ENCODE measurements at regions not wholly inside any gene's neighbourhood (a gene's known extent, or its start where the extent isn't known, plus 50 kb on each side); places are given as distances from the start of the nearest gene placed in this dataset.

DNA sequence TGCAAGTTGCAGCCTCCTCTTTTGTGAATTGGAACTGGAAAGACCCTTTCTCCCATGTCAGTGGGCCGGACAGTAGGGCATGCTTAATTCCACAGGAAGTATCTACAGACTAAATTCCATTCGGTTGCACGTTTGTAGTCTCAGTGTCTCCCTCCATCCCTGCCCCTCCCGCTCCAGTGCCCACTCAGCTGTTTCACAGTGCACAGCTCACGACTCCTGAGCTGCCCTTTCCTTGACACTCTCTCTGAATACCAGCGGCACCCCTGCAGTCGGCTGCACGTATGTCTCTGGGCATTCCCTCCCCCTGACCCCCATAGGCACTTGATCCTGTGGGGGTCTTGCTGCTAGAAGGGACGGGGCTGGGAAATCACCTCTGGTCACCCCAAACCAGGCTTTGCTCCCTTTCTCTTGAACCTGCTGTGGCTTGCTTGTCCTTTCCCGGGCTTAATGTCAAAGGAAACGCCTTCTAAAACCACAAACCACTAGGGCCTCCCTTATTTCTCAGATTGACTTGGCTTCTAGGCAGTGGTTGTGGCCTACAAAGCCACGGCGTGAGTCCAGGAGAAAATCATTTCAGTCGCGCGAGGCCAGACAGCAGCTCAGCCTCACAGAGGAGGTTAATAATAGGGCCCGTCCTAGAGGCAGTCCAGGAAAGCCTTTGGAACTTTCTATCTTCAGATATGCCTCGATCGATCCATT, 365.3 kb upstream of the PROX1 start:
- DNase-seq (ENCODE audit: low read depth, low spot score), result no peak
- H3K27ac ChIP-seq (ENCODE audit: low read length), result no peak overlapping the region
- no TSS peak for BruUV-seq (replicated peaks)
- no peaks in the 10 kb centered on the region for H3K36me3 ChIP-seq (ENCODE audit: control insufficient read depth, insufficient read depth, low read length)
- POLR2A ChIA-PET, result no interaction called here
- TF ChIP-seq, protein P1, sequence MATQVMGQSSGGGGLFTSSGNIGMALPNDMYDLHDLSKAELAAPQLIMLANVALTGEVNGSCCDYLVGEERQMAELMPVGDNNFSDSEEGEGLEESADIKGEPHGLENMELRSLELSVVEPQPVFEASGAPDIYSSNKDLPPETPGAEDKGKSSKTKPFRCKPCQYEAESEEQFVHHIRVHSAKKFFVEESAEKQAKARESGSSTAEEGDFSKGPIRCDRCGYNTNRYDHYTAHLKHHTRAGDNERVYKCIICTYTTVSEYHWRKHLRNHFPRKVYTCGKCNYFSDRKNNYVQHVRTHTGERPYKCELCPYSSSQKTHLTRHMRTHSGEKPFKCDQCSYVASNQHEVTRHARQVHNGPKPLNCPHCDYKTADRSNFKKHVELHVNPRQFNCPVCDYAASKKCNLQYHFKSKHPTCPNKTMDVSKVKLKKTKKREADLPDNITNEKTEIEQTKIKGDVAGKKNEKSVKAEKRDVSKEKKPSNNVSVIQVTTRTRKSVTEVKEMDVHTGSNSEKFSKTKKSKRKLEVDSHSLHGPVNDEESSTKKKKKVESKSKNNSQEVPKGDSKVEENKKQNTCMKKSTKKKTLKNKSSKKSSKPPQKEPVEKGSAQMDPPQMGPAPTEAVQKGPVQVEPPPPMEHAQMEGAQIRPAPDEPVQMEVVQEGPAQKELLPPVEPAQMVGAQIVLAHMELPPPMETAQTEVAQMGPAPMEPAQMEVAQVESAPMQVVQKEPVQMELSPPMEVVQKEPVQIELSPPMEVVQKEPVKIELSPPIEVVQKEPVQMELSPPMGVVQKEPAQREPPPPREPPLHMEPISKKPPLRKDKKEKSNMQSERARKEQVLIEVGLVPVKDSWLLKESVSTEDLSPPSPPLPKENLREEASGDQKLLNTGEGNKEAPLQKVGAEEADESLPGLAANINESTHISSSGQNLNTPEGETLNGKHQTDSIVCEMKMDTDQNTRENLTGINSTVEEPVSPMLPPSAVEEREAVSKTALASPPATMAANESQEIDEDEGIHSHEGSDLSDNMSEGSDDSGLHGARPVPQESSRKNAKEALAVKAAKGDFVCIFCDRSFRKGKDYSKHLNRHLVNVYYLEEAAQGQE (IDR thresholded peaks at IDR 0.05; ENCODE audit: insufficient read depth in 1 of 2, low read depth in 2 of 2, low read length in 1 of 2), result no peak
- TF ChIP-seq POLR2AphosphoS5 (IDR thresholded peaks at IDR 0.05; ENCODE audit: low read depth, low read length) (no peak), TCF7L2 (IDR thresholded peaks at IDR 0.05; ENCODE audit: low read depth, low read length) (no peak), SIN3A (IDR thresholded peaks at IDR 0.05; ENCODE audit: borderline replicate concordance, insufficient read depth, low read depth, low read length) (no peak)
- no peak for ATAC-seq
- no peak overlapping the region for H3K4me3 ChIP-seq (ENCODE audit: low read depth in 2 of 2, low read length in 2 of 2)
- in situ Hi-C loops (cut with HindIII; ENCODE audit: low pct_unique_long_range_greater_than_20kb, low sequenced_read_pairs) (no loop called here), intact Hi-C loops (cut with micrococcal nuclease; ENCODE audit: unreplicated experiment) (no loop called here)
- no peaks in the 10 kb centered on the region for H3K27me3 ChIP-seq (ENCODE audit: control insufficient read depth, insufficient read depth, low read length)
- no peaks in the 10 kb centered on the region for H3K4me1 ChIP-seq (ENCODE audit: control insufficient read depth, insufficient read depth, low read length)
- no peaks in the 10 kb centered on the region for H3K9me3 ChIP-seq (ENCODE audit: control insufficient read depth, insufficient read depth, low read depth, low read length)
- CTCF ChIA-PET, result no interaction called here

DNA sequence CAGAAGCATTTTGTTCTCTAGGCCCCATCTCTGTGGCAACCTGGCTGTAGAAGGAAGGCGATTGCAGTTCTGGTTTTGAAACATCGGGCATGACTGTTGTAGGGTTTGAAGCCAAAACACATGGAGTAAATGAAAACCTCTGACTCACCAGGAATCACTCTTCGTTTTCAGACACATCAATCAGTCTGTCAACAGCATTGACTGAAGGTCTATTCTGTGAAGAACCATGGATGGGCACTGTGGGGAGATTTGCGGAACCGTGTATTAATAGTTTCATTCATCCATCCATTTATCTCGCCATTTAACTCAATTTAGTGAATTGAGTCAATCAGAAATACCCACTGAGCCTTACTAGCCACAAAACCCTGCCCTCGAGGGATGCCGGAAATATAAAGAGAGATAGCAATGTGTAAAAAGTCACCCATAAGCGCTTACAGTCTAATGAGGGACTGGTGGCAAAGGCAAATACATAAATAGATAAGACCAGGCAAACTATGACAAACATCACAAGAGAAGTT, 364.6 kb upstream of the PROX1 start:
- no peak overlapping the region for H3K4me3 ChIP-seq (ENCODE audit: low read depth in 2 of 2, low read length in 2 of 2)
- in situ Hi-C loops (cut with HindIII; ENCODE audit: low pct_unique_long_range_greater_than_20kb, low sequenced_read_pairs), result no loop called here
- no peaks in the 10 kb centered on the region for H3K27me3 ChIP-seq (ENCODE audit: control insufficient read depth, insufficient read depth, low read length)
- no peaks in the 10 kb centered on the region for H3K4me1 ChIP-seq (ENCODE audit: control insufficient read depth, insufficient read depth, low read length)
- no TSS peak for BruUV-seq (replicated peaks)
- H3K27ac ChIP-seq (ENCODE audit: low read length), result no peak overlapping the region
- no peak for ATAC-seq
- no peaks in the 10 kb centered on the region for H3K9me3 ChIP-seq (ENCODE audit: control insufficient read depth, insufficient read depth, low read depth, low read length)
- ChIA-PET POLR2A (no interaction called here), CTCF (no interaction called here)
- no peak for DNase-seq (ENCODE audit: low read depth, low spot score)
- TF ChIP-seq POLR2AphosphoS5 (IDR thresholded peaks at IDR 0.05; ENCODE audit: low read depth, low read length) (no peak), TCF7L2 (IDR thresholded peaks at IDR 0.05; ENCODE audit: low read depth, low read length) (no peak), SIN3A (IDR thresholded peaks at IDR 0.05; ENCODE audit: borderline replicate concordance, insufficient read depth, low read depth, low read length) (no peak)
- TF ChIP-seq, protein P2, sequence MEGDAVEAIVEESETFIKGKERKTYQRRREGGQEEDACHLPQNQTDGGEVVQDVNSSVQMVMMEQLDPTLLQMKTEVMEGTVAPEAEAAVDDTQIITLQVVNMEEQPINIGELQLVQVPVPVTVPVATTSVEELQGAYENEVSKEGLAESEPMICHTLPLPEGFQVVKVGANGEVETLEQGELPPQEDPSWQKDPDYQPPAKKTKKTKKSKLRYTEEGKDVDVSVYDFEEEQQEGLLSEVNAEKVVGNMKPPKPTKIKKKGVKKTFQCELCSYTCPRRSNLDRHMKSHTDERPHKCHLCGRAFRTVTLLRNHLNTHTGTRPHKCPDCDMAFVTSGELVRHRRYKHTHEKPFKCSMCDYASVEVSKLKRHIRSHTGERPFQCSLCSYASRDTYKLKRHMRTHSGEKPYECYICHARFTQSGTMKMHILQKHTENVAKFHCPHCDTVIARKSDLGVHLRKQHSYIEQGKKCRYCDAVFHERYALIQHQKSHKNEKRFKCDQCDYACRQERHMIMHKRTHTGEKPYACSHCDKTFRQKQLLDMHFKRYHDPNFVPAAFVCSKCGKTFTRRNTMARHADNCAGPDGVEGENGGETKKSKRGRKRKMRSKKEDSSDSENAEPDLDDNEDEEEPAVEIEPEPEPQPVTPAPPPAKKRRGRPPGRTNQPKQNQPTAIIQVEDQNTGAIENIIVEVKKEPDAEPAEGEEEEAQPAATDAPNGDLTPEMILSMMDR (IDR thresholded peaks at IDR 0.05), result no peak
- TF ChIP-seq, protein P1 (IDR thresholded peaks at IDR 0.05; ENCODE audit: insufficient read depth in 1 of 2, low read depth in 2 of 2, low read length in 1 of 2), result no peak
- H3K36me3 ChIP-seq (ENCODE audit: control insufficient read depth, insufficient read depth, low read length), result no peaks in the 10 kb centered on the region
- intact Hi-C loops (cut with micrococcal nuclease; ENCODE audit: unreplicated experiment), result no loop called here

Measured in Panc1 (cell line).